CD4-positive, alpha-beta T cell treated with Interferon gamma for 1 hour (primary cell): ENCODE measurements at regions not wholly inside any gene's neighbourhood (a gene's known extent, or its start where the extent isn't known, plus 50 kb on each side); places are given as distances from the start of the nearest gene placed in this dataset.
"Not testable (repeated sequence)": the region's sequence is repeated elsewhere in the genome, so short reads cannot be mapped to it uniquely, and the experiment has no call there.

Source experiments
- DNase-seq: peaks from one replicate; pipeline ENCODE4 v3.0.0-alpha.2; 2020

GRCh38 chr3:182143903-182144302 is 432.2 kb downstream of the SOX2 start:
- DNase-seq: no peak

- no peak for DNase-seq
Measured at GRCh38 chr3:182148360-182148759, 436.6 kb downstream of the SOX2 start.

- no peak for DNase-seq
Measured at GRCh38 chr3:182149594-182149993, 437.9 kb downstream of the SOX2 start.

- not testable (repeated sequence) for DNase-seq
Measured at GRCh38 chr3:182156326-182156725, 444.6 kb downstream of the SOX2 start.

GRCh38 chr3:182165234-182165633 is 453.5 kb downstream of the SOX2 start:
- DNase-seq: no peak

GRCh38 chr3:182172534-182172933 is 460.8 kb downstream of the SOX2 start:
- DNase-seq: no peak

- DNase-seq: no peak
Measured at GRCh38 chr3:182178488-182179200, 466.9 kb downstream of the SOX2 start.

- DNase-seq: no peak
Measured at GRCh38 chr3:182179631-182180030, 467.9 kb downstream of the SOX2 start.

GRCh38 chr3:182180654-182181385 is 469.1 kb downstream of the SOX2 start:
- DNase-seq: no peak

- no peak for DNase-seq
Measured at GRCh38 chr3:182182531-182182968, 470.8 kb downstream of the SOX2 start.

GRCh38 chr3:182183716-182184430 is 472.1 kb downstream of the SOX2 start:
- DNase-seq: no peak

- DNase-seq: no peak
Measured at GRCh38 chr3:182185313-182185712, 473.6 kb downstream of the SOX2 start.

GRCh38 chr3:182190056-182190455 is 478.3 kb downstream of the SOX2 start:
- DNase-seq: no peak

- DNase-seq: no peak
Measured at GRCh38 chr3:182198345-182198744, 486.6 kb downstream of the SOX2 start.

GRCh38 chr3:182201456-182202168 is 489.9 kb downstream of the SOX2 start:
- DNase-seq: no peak

- DNase-seq: no peak
Measured at GRCh38 chr3:182212479-182213076, 500.9 kb downstream of the SOX2 start.

GRCh38 chr3:182214416-182214815 is 502.7 kb downstream of the SOX2 start:
- no peak for DNase-seq

GRCh38 chr3:182215881-182216280 is 504.2 kb downstream of the SOX2 start:
- no peak for DNase-seq

GRCh38 chr3:182216311-182216970 is 504.7 kb downstream of the SOX2 start:
- no peak for DNase-seq

- no peak for DNase-seq
Measured at GRCh38 chr3:182220013-182220412, 508.3 kb downstream of the SOX2 start.

GRCh38 chr3:182220471-182220870 is 508.7 kb downstream of the SOX2 start:
- DNase-seq: no peak

- DNase-seq: no peak
Measured at GRCh38 chr3:182226995-182227394, 515.3 kb downstream of the SOX2 start.
